ENCODE measurements at regions not wholly inside any gene's neighbourhood (a gene's known extent, or its start where the extent isn't known, plus 50 kb on each side); places are given as distances from the start of the nearest gene placed in this dataset.

GRCh38 chr19:30082611-30083010 lies 140.6 kb downstream of the URI1 start (continued):
- TF ChIP-seq TCF3 (IDR thresholded peaks at IDR 0.05; ENCODE audit: borderline replicate concordance, insufficient read depth, low read depth, low read length) (no peak), RFX5 (IDR thresholded peaks at IDR 0.05; ENCODE audit: low read depth, low read length) (no peak)

GRCh38 chr19:30083125-30083681 lies 141.2 kb downstream of the URI1 start:
- ChIA-PET RAD21 (ENCODE audit: unreplicated experiment) (no interaction called here), CTCF (no interaction called here), SMC1A (ENCODE audit: uncharacterized antibody, unreplicated experiment) (no interaction called here), POLR2A (no interaction called here)
- Histone ChIP-seq H3K27me3 (replicated peaks in 1 of 2; ENCODE audit: control insufficient read depth in 2 of 2, insufficient read depth in 2 of 2, low read length in 1 of 2) (0 out of 4 replicates have a peak, but pooled peaks cover 0 to 2% of the 10 kb centered on the region in 2 experiments), H3K4me2 (ENCODE audit: control insufficient read depth, insufficient read depth) (no peak overlapping the region), H3K36me3 (ENCODE audit: control insufficient read depth in 2 of 2, insufficient read depth in 2 of 2, low read length in 1 of 2) (no peaks in the 10 kb centered on the region), H3K9me3 (replicated peaks; ENCODE audit: control insufficient read depth, insufficient read depth, low read length) (no peaks in the 10 kb centered on the region), H3K4me1 (ENCODE audit: control insufficient read depth, insufficient read depth, low read length) (no peaks in the 10 kb centered on the region), H2AFZ (ENCODE audit: control insufficient read depth, low read depth, low read length) (no peak overlapping the region), H3K9ac (ENCODE audit: control insufficient read depth, insufficient read depth, low read length) (no peak overlapping the region), H3K4me3 (no peak overlapping the region), H4K20me1 (ENCODE audit: control insufficient read depth, insufficient read depth) (no peaks in the 10 kb centered on the region), H3K27ac (ENCODE audit: control insufficient read depth, insufficient read depth) (no peak overlapping the region), H3K79me2 (ENCODE audit: control insufficient read depth, insufficient read depth, low read length) (no peaks in the 10 kb centered on the region)
- TF ChIP-seq JUND (IDR thresholded peaks at IDR 0.05; ENCODE audit: low read depth, low read length) = no peak
- TF ChIP-seq SP1 (IDR thresholded peaks at IDR 0.05; ENCODE audit: low read depth, low read length) = no peak
- no peak for TF ChIP-seq NR2C2 (IDR thresholded peaks at IDR 0.05; ENCODE audit: borderline replicate concordance, control insufficient read depth, insufficient read length, low read depth)
- no peak for TF ChIP-seq STAT3 (IDR thresholded peaks at IDR 0.05; ENCODE audit: low read depth, low read length)
- no peak for TF ChIP-seq MYB (IDR thresholded peaks at IDR 0.05; ENCODE audit: borderline replicate concordance, low read depth, low read length)
- TF ChIP-seq NFYA (IDR thresholded peaks at IDR 0.05; ENCODE audit: borderline replicate concordance, low read depth, low read length) = no peak
- TF ChIP-seq CTCF (IDR thresholded peaks at IDR 0.05 in 2 of 3, conservative IDR thresholded peaks at IDR 0.05 in 1 of 3; ENCODE audit: control insufficient read depth in 2 of 3, extremely low read depth in 1 of 3, insufficient read depth in 1 of 3, low read depth in 3 of 3, low read length in 3 of 3) = no peak
- TF ChIP-seq ZNF384 (IDR thresholded peaks at IDR 0.05; ENCODE audit: borderline replicate concordance, low read depth, low read length) = no peak
- TF ChIP-seq CREM (IDR thresholded peaks at IDR 0.05; ENCODE audit: low read depth) = no peak
- TF ChIP-seq HSF1 (IDR thresholded peaks at IDR 0.05; ENCODE audit: low read depth, low read length) = no peak
- TF ChIP-seq POLR2AphosphoS5 (IDR thresholded peaks at IDR 0.05; ENCODE audit: low read length) = no peak
- no peak for TF ChIP-seq MYC (IDR thresholded peaks at IDR 0.05; ENCODE audit: insufficient read depth, insufficient read length, insufficient replicate concordance, low read length, severe bottlenecking)
- no peak for TF ChIP-seq GATAD2B (conservative IDR thresholded peaks at IDR 0.05; ENCODE audit: low read depth)
- no peak for TF ChIP-seq HCFC1 (IDR thresholded peaks at IDR 0.05; ENCODE audit: low read length)
- TF ChIP-seq JUNB (IDR thresholded peaks at IDR 0.05) = no peak
- TF ChIP-seq BHLHE40 (IDR thresholded peaks at IDR 0.05; ENCODE audit: borderline replicate concordance in 1 of 2, low read depth in 2 of 2, low read length in 1 of 2) = no peak
- TF ChIP-seq POLR2A (IDR thresholded peaks at IDR 0.05; ENCODE audit: low read depth, low read length) = no peak
- TF ChIP-seq NFIC (IDR thresholded peaks at IDR 0.05; ENCODE audit: low read depth, low read length) = no peak
- WGBS (ENCODE audit: insufficient coverage, insufficient replicate concordance, low lambda C conversion rate, missing lambda C conversion rate) = 54% methylated on average over 17 of the region's 17 CpGs
- BruUV-seq (replicated peaks) = no TSS peak
- in situ Hi-C loops (cut with MboI) = no loop called here
- ATAC-seq (no peak), FAIRE-seq (no peak), DNase-seq (ENCODE audit: low read depth, low spot score) (no peak)
- intact Hi-C loops (cut with micrococcal nuclease; ENCODE audit: unreplicated experiment) = no loop called here
